ENCODE measurements at regions not wholly inside any gene's neighbourhood (a gene's known extent, or its start where the extent isn't known, plus 50 kb on each side); places are given as distances from the start of the nearest gene placed in this dataset.
"Not testable (repeated sequence)": the region's sequence is repeated elsewhere in the genome, so short reads cannot be mapped to it uniquely, and the experiment has no call there.

GRCh38 chr7:91681718-91682117 lies 198.8 kb downstream of the MTERF1 start:
- Histone ChIP-seq H3K4me3 (no peak overlapping the region), H3K36me3 (no peaks in the 10 kb centered on the region), H3K4me1 (peaks cover 13% of the 10 kb centered on the region), H3K27me3 (no peaks in the 10 kb centered on the region), H3K27ac (no peak overlapping the region), H3K9me3 (replicated peaks) (peaks cover 15% of the 10 kb centered on the region)
- no peak for DNase-seq

- Histone ChIP-seq H3K9me3 (replicated peaks) (peaks cover 20% of the 10 kb centered on the region), H3K4me3 (no peak overlapping the region), H3K27ac (no peak overlapping the region), H3K36me3 (no peaks in the 10 kb centered on the region), H3K4me1 (peaks cover 13% of the 10 kb centered on the region), H3K27me3 (no peaks in the 10 kb centered on the region)
- DNase-seq = peak; percentile 50 to 77
Measured at GRCh38 chr7:91683823-91684222, 196.7 kb downstream of the MTERF1 start.

GRCh38 chr7:91685544-91685943 lies 195.0 kb downstream of the MTERF1 start:
- no peaks in the 10 kb centered on the region for H3K36me3 ChIP-seq
- H3K27ac ChIP-seq = no peak overlapping the region
- no peak overlapping the region for H3K4me3 ChIP-seq
- peaks cover 13% of the 10 kb centered on the region for H3K4me1 ChIP-seq
- peaks cover 17% of the 10 kb centered on the region for H3K9me3 ChIP-seq (replicated peaks)
- no peaks in the 10 kb centered on the region for H3K27me3 ChIP-seq
- DNase-seq = no peak

- Histone ChIP-seq H3K4me3 (no peak overlapping the region), H3K27ac (no peak overlapping the region), H3K4me1 (peaks cover 7% of the 10 kb centered on the region), H3K9me3 (replicated peaks) (peaks cover 4% of the 10 kb centered on the region; the same call in 1 of the 2 replicates), H3K36me3 (no peaks in the 10 kb centered on the region), H3K27me3 (no peaks in the 10 kb centered on the region)
- DNase-seq = no peak
Measured at GRCh38 chr7:91690541-91691070, 189.9 kb downstream of the MTERF1 start.

GRCh38 chr7:91691865-91692264 lies 188.6 kb downstream of the MTERF1 start:
- no peaks in the 10 kb centered on the region for H3K36me3 ChIP-seq
- H3K27me3 ChIP-seq = no peaks in the 10 kb centered on the region
- H3K4me3 ChIP-seq = no peak overlapping the region
- no peak for DNase-seq
- H3K9me3 ChIP-seq (replicated peaks) = peaks cover 4% of the 10 kb centered on the region; the same call in 1 of the 2 replicates
- no peak overlapping the region for H3K27ac ChIP-seq
- H3K4me1 ChIP-seq = peaks cover 7% of the 10 kb centered on the region

- Histone ChIP-seq H3K36me3 (no peaks in the 10 kb centered on the region), H3K4me3 (no peak overlapping the region), H3K27ac (no peak overlapping the region), H3K27me3 (no peaks in the 10 kb centered on the region), H3K4me1 (peaks cover 7% of the 10 kb centered on the region), H3K9me3 (replicated peaks) (peaks cover 4% of the 10 kb centered on the region; the same call in 1 of the 2 replicates)
- DNase-seq = no peak
Measured at GRCh38 chr7:91692800-91693199, 187.7 kb downstream of the MTERF1 start.

GRCh38 chr7:91694351-91694841 lies 186.1 kb downstream of the MTERF1 start:
- H3K4me1 ChIP-seq = peaks cover 7% of the 10 kb centered on the region
- H3K27me3 ChIP-seq = no peaks in the 10 kb centered on the region
- no peak overlapping the region for H3K4me3 ChIP-seq
- no peaks in the 10 kb centered on the region for H3K36me3 ChIP-seq
- no peaks in the 10 kb centered on the region for H3K9me3 ChIP-seq (replicated peaks)
- H3K27ac ChIP-seq = no peak overlapping the region
- peak in 1 of 2 experiments; percentile 54 for DNase-seq

- peaks cover 10% of the 10 kb centered on the region; the same call in 1 of the 2 replicates for H3K9me3 ChIP-seq (replicated peaks)
- H3K27ac ChIP-seq = no peak overlapping the region
- no peaks in the 10 kb centered on the region for H3K36me3 ChIP-seq
- no peak overlapping the region for H3K4me3 ChIP-seq
- H3K27me3 ChIP-seq = no peaks in the 10 kb centered on the region
- H3K4me1 ChIP-seq = 0 out of 2 replicates have a peak, but pooled peaks cover 4% of the 10 kb centered on the region
- DNase-seq = peak in 1 of 2 experiments; percentile 42
Measured at GRCh38 chr7:91710881-91711280, 169.6 kb downstream of the MTERF1 start.

- H3K27ac ChIP-seq = no peak overlapping the region
- no peaks in the 10 kb centered on the region for H3K36me3 ChIP-seq
- peaks cover 4% of the 10 kb centered on the region; the same call in 1 of the 2 replicates for H3K4me1 ChIP-seq
- H3K27me3 ChIP-seq = no peaks in the 10 kb centered on the region
- H3K9me3 ChIP-seq (replicated peaks) = peaks cover 7% of the 10 kb centered on the region; the same call in 1 of the 2 replicates
- no peak overlapping the region for H3K4me3 ChIP-seq
- no peak for DNase-seq
Measured at GRCh38 chr7:91713669-91714068, 166.8 kb downstream of the MTERF1 start.

GRCh38 chr7:91717681-91718470 lies 162.6 kb downstream of the MTERF1 start:
- DNase-seq = peak in 1 of 2 experiments; percentile 25
- Histone ChIP-seq H3K4me3 (no peak overlapping the region), H3K36me3 (no peaks in the 10 kb centered on the region), H3K27ac (no peak overlapping the region), H3K27me3 (no peaks in the 10 kb centered on the region), H3K4me1 (no peaks in the 10 kb centered on the region; the same call in 1 of the 2 replicates), H3K9me3 (replicated peaks) (no peaks in the 10 kb centered on the region)

GRCh38 chr7:91719008-91719407 lies 161.5 kb downstream of the MTERF1 start:
- H3K27ac ChIP-seq = no peak overlapping the region
- H3K36me3 ChIP-seq = no peaks in the 10 kb centered on the region
- H3K4me3 ChIP-seq = no peak overlapping the region
- DNase-seq = no peak
- no peaks in the 10 kb centered on the region for H3K9me3 ChIP-seq (replicated peaks)
- no peaks in the 10 kb centered on the region for H3K27me3 ChIP-seq
- H3K4me1 ChIP-seq = no peaks in the 10 kb centered on the region; the same call in 1 of the 2 replicates

GRCh38 chr7:91720260-91720937 lies 160.1 kb downstream of the MTERF1 start:
- Histone ChIP-seq H3K9me3 (replicated peaks) (no peaks in the 10 kb centered on the region), H3K27me3 (no peaks in the 10 kb centered on the region)
- DNase-seq = no peak

GRCh38 chr7:91722831-91723230 lies 157.7 kb downstream of the MTERF1 start:
- Histone ChIP-seq H3K36me3 (no peaks in the 10 kb centered on the region), H3K4me3 (no peak overlapping the region), H3K9me3 (replicated peaks) (no peaks in the 10 kb centered on the region), H3K27ac (no peak overlapping the region), H3K27me3 (no peaks in the 10 kb centered on the region), H3K4me1 (no peaks in the 10 kb centered on the region; the same call in 1 of the 2 replicates)
- DNase-seq = no peak

More at GRCh38 chr7:91720260-91720937, 160.1 kb downstream of the MTERF1 start:
- Histone ChIP-seq H3K4me1 (no peaks in the 10 kb centered on the region; the same call in 1 of the 2 replicates), H3K27ac (no peak overlapping the region), H3K36me3 (no peaks in the 10 kb centered on the region), H3K4me3 (no peak overlapping the region)

- H3K27me3 ChIP-seq; DNase-seq; H3K27ac ChIP-seq; H3K4me1 ChIP-seq; H3K36me3 ChIP-seq; H3K4me3 ChIP-seq; H3K9me3 ChIP-seq (replicated peaks): not testable (repeated sequence)
Measured at GRCh38 chr7:91729046-91729445, 151.5 kb downstream of the MTERF1 start.

- no peak overlapping the region for H3K4me3 ChIP-seq
- no peaks in the 10 kb centered on the region for H3K36me3 ChIP-seq
- no peaks in the 10 kb centered on the region for H3K27me3 ChIP-seq
Measured at GRCh38 chr7:91731976-91732375, 148.5 kb downstream of the MTERF1 start.

More at GRCh38 chr7:91731976-91732375, 148.5 kb downstream of the MTERF1 start:
- Histone ChIP-seq H3K27ac (no peak overlapping the region), H3K9me3 (replicated peaks) (peaks cover 6% of the 10 kb centered on the region), H3K4me1 (no peaks in the 10 kb centered on the region)
- DNase-seq = no peak
